ENCODE measurements at regions not wholly inside any gene's neighbourhood (a gene's known extent, or its start where the extent isn't known, plus 50 kb on each side); places are given as distances from the start of the nearest gene placed in this dataset.

DNA sequence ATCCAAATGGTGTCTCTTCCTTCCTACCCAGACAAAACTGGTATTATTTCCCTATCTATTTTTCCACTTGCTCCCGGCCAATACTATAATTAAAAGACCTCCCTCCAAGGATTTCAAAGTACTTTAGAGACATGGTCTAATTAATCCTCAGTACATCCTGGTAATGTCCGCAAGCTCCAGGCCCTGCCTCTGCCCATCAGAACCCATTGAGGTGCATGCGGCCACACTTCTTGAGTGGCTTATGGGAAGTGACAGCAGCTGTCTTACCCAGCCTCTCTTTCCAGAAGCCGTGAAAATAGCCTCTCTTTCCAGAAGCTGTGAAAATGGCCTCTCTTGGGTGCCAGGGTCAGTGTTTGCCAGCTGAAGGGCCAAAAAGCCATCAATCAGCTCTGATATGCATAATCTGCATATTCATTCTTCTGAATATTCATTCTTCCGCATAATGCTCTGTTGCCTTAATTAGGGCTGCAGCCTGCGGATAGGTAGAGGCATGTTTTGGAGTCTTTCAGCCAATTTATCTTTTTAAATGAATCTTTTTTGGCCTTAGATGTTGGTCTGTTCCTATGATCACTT, 148.4 kb upstream of the TMTC4 start:
- TF ChIP-seq, protein P1, sequence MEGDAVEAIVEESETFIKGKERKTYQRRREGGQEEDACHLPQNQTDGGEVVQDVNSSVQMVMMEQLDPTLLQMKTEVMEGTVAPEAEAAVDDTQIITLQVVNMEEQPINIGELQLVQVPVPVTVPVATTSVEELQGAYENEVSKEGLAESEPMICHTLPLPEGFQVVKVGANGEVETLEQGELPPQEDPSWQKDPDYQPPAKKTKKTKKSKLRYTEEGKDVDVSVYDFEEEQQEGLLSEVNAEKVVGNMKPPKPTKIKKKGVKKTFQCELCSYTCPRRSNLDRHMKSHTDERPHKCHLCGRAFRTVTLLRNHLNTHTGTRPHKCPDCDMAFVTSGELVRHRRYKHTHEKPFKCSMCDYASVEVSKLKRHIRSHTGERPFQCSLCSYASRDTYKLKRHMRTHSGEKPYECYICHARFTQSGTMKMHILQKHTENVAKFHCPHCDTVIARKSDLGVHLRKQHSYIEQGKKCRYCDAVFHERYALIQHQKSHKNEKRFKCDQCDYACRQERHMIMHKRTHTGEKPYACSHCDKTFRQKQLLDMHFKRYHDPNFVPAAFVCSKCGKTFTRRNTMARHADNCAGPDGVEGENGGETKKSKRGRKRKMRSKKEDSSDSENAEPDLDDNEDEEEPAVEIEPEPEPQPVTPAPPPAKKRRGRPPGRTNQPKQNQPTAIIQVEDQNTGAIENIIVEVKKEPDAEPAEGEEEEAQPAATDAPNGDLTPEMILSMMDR (IDR thresholded peaks at IDR 0.05; ENCODE audit: poor library complexity), result no peak
- TF ChIP-seq EZH2 (IDR thresholded peaks at IDR 0.05; ENCODE audit: borderline replicate concordance), result no peak

Measured in hepatocyte (in vitro differentiated cells).